BLaER1 treated with 17β-estradiol and CSF1 and Interleukin-3, amounts not matched to agents 10 nM and 100 nM (cell line): ENCODE measurements at regions not wholly inside any gene's neighbourhood (a gene's known extent, or its start where the extent isn't known, plus 50 kb on each side); places are given as distances from the start of the nearest gene placed in this dataset.

ENCODE experiments used
- H3K27ac ChIP-seq, 11 experiments: shearing (Covaris generic); formaldehyde crosslinking; 2 replicates each; pipeline ENCODE4 v1.8.1; 2022
- H3K27me3 ChIP-seq, 11 experiments: shearing (Covaris generic); formaldehyde crosslinking; 2 replicates each; pipeline ENCODE4 v1.8.1; 2022
- H3K36me3 ChIP-seq, 11 experiments: shearing (Covaris generic); formaldehyde crosslinking; 2 replicates each; pipeline ENCODE4 v1.8.1; 2022
- H3K4me1 ChIP-seq, 10 experiments: shearing (Covaris generic); formaldehyde crosslinking; 2 replicates each; pipeline ENCODE4 v1.8.1; 2022
- H3K4me2 ChIP-seq, 11 experiments: shearing (Covaris generic); formaldehyde crosslinking; 2 replicates each; pipeline ENCODE4 v1.8.1; 2022
- H3K4me3 ChIP-seq, 10 experiments: shearing (Covaris generic); formaldehyde crosslinking; 2 replicates each; pipeline ENCODE4 v1.8.1; 2022
- H3K9ac ChIP-seq, 11 experiments: shearing (Covaris generic); formaldehyde crosslinking; 2 replicates each; pipeline ENCODE4 v1.8.1; 2022
- H3K9me3 ChIP-seq, 11 experiments: shearing (Covaris generic); formaldehyde crosslinking; replicated peaks in 1 of 11; 2 replicates each; pipeline ENCODE4 v1.8.1; 2022
- H4K20me1 ChIP-seq, 11 experiments: shearing (Covaris generic); formaldehyde crosslinking; 2 replicates each; pipeline ENCODE4 v1.8.1; 2022
- Cebpa-rat ChIP-seq, 11 experiments: shearing (Covaris generic); IDR thresholded peaks; 2 replicates each; pipeline ENCODE4 v1.8.1; 2022

GRCh38 chr18:40450751-40451150 is 1504.3 kb upstream of the PIK3C3 start:
- H3K27ac ChIP-seq: no peak overlapping the region
- no peak for TF ChIP-seq Cebpa-rat (IDR thresholded peaks at IDR 0.05)
- no peak overlapping the region for H3K4me2 ChIP-seq
- H3K9me3 ChIP-seq: no peaks in the 10 kb centered on the region
- no peaks in the 10 kb centered on the region for H3K27me3 ChIP-seq
- H3K9ac ChIP-seq: no peak overlapping the region
- no peak overlapping the region for H3K4me3 ChIP-seq
- H3K36me3 ChIP-seq: no peaks in the 10 kb centered on the region
- H4K20me1 ChIP-seq: no peaks in the 10 kb centered on the region
- no peaks in the 10 kb centered on the region for H3K4me1 ChIP-seq

DNA sequence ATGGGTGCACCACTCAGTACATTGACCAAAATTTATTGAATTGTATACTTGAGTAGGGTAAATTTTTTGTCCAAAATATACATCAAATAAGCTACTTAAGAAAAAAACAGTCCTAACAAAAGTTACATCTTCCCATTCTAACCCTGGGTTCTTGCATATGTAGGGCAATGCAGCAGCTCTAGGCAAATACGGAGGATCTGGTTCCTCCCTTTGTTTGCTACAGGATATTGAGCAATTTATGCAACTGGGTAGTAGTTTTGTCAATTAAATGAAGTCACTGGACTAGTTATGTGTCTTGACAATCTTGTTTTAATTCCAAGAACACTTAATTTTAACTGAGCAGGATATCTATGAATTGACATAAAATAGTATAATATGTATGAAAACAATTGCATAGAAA is 1507.2 kb upstream of the PIK3C3 start:
- no peaks in the 10 kb centered on the region for H3K36me3 ChIP-seq
- no peak overlapping the region for H3K9ac ChIP-seq
- no peaks in the 10 kb centered on the region for H3K27me3 ChIP-seq

DNA sequence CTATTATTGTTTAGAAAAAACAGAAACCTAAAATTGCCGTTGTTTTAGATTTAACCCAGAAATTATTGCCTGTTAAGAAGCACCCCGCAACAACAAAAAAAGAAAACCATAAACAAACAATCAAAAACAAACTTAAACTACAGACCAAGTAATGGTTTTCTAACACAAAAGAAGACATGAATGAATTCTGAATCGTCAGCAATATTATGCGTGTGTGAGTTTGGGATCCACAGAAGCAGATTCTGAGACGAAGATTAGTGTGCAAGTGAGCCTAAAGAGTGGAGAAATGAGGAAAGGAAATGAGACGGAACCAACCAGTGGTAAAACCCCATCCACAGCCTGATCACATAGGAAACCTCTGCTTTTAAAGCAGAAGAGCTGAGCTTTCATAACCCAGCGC is 1514.9 kb upstream of the PIK3C3 start:
- no peak for TF ChIP-seq Cebpa-rat (IDR thresholded peaks at IDR 0.05)
- no peak overlapping the region for H3K27ac ChIP-seq
- H3K4me1 ChIP-seq: no peaks in the 10 kb centered on the region
- H3K36me3 ChIP-seq: no peaks in the 10 kb centered on the region
- H3K9me3 ChIP-seq: no peaks in the 10 kb centered on the region
- no peaks in the 10 kb centered on the region for H4K20me1 ChIP-seq
- no peaks in the 10 kb centered on the region for H3K27me3 ChIP-seq
- H3K4me3 ChIP-seq: no peak overlapping the region
- no peak overlapping the region for H3K9ac ChIP-seq
- no peak overlapping the region for H3K4me2 ChIP-seq

More for the DNA sequence above, 1507.2 kb upstream of the PIK3C3 start:
- Histone ChIP-seq H3K9me3 (no peaks in the 10 kb centered on the region), H3K4me3 (no peak overlapping the region), H3K27ac (no peak overlapping the region), H3K4me1 (no peaks in the 10 kb centered on the region), H4K20me1 (no peaks in the 10 kb centered on the region), H3K4me2 (no peak overlapping the region)
- no peak for TF ChIP-seq Cebpa-rat (IDR thresholded peaks at IDR 0.05)

GRCh38 chr18:40437517-40437916 is 1517.5 kb upstream of the PIK3C3 start:
- no peak overlapping the region for H3K27ac ChIP-seq
- H3K4me1 ChIP-seq: no peaks in the 10 kb centered on the region
- TF ChIP-seq Cebpa-rat (IDR thresholded peaks at IDR 0.05): no peak
- H3K9ac ChIP-seq: no peak overlapping the region
- H3K4me2 ChIP-seq: no peak overlapping the region
- no peaks in the 10 kb centered on the region for H3K9me3 ChIP-seq
- H3K27me3 ChIP-seq: no peaks in the 10 kb centered on the region
- no peak overlapping the region for H3K4me3 ChIP-seq
- no peaks in the 10 kb centered on the region for H4K20me1 ChIP-seq
- no peaks in the 10 kb centered on the region for H3K36me3 ChIP-seq

- no peaks in the 10 kb centered on the region for H3K4me1 ChIP-seq
- no peak overlapping the region for H3K9ac ChIP-seq
- no peaks in the 10 kb centered on the region for H3K9me3 ChIP-seq
- no peaks in the 10 kb centered on the region for H3K36me3 ChIP-seq
- no peak for TF ChIP-seq Cebpa-rat (IDR thresholded peaks at IDR 0.05)
- no peak overlapping the region for H3K4me3 ChIP-seq
- no peak overlapping the region for H3K27ac ChIP-seq
- H4K20me1 ChIP-seq: no peaks in the 10 kb centered on the region
- no peaks in the 10 kb centered on the region for H3K27me3 ChIP-seq
- H3K4me2 ChIP-seq: no peak overlapping the region
These were observed 1523.7 kb upstream of the PIK3C3 start for GRCh38 chr18:40431071-40431985.

DNA sequence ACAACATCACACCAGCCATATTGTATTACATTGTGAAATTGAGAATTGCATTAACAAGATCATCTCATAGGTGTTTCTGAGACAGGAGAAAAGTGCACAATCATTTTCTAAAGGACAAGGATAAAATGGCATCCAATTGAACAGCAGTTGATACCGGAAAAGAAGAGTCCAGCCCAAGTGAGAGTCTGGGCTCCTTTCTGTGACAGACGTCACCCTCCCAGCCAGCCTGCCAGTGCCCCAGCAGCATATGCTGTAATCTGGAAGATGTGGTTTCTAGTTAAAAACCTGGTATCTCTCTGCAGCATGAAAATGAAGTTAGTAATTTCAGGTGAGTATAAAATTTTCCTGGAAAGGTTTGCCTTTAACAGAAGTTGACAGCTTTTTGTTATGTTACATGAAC is 1531.7 kb upstream of the PIK3C3 start:
- H3K4me3 ChIP-seq: no peak overlapping the region
- H3K27me3 ChIP-seq: no peaks in the 10 kb centered on the region
- TF ChIP-seq Cebpa-rat (IDR thresholded peaks at IDR 0.05): no peak
- no peaks in the 10 kb centered on the region for H4K20me1 ChIP-seq
- H3K27ac ChIP-seq: no peak overlapping the region
- H3K4me1 ChIP-seq: no peaks in the 10 kb centered on the region
- H3K9me3 ChIP-seq: no peaks in the 10 kb centered on the region
- no peak overlapping the region for H3K9ac ChIP-seq
- no peak overlapping the region for H3K4me2 ChIP-seq
- no peaks in the 10 kb centered on the region for H3K36me3 ChIP-seq

GRCh38 chr18:40420675-40421074 is 1534.4 kb upstream of the PIK3C3 start:
- Histone ChIP-seq H3K4me2 (no peak overlapping the region), H3K27ac (no peak overlapping the region), H3K36me3 (no peaks in the 10 kb centered on the region), H3K4me3 (no peak overlapping the region), H3K4me1 (no peaks in the 10 kb centered on the region), H3K9ac (no peak overlapping the region), H3K27me3 (no peaks in the 10 kb centered on the region), H3K9me3 (no peaks in the 10 kb centered on the region), H4K20me1 (no peaks in the 10 kb centered on the region)
- no peak for TF ChIP-seq Cebpa-rat (IDR thresholded peaks at IDR 0.05)

DNA sequence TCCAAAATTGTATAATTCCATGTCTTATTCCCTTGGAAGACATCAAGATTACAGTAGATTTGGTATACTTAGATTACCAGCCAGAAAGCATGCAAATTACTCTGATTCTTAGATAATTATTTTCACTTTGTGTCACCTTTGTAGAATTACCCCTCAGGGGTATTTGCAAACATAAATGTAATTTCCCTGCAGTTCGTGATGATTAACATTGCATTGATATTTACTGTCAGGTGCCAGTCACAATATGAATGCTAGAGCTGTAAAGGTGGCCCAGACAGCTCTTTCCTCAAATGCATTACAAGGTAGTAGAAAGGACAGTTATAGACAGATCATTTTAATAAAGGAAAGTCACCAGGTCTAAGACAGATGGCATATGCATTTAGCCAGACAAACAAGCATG is 1537.5 kb upstream of the PIK3C3 start:
- H3K4me2 ChIP-seq: no peak overlapping the region
- H3K4me1 ChIP-seq: peaks cover 0 to 11% (median 6%) of the 10 kb centered on the region in 10 experiments; a peak in 11 of 20 replicates
- H3K36me3 ChIP-seq: no peaks in the 10 kb centered on the region
- TF ChIP-seq Cebpa-rat (IDR thresholded peaks at IDR 0.05): no peak
- no peaks in the 10 kb centered on the region for H3K9me3 ChIP-seq
- no peak overlapping the region for H3K27ac ChIP-seq
- no peak overlapping the region for H3K9ac ChIP-seq
- H3K4me3 ChIP-seq: no peak overlapping the region
- H3K27me3 ChIP-seq: no peaks in the 10 kb centered on the region
- H4K20me1 ChIP-seq: no peaks in the 10 kb centered on the region

DNA sequence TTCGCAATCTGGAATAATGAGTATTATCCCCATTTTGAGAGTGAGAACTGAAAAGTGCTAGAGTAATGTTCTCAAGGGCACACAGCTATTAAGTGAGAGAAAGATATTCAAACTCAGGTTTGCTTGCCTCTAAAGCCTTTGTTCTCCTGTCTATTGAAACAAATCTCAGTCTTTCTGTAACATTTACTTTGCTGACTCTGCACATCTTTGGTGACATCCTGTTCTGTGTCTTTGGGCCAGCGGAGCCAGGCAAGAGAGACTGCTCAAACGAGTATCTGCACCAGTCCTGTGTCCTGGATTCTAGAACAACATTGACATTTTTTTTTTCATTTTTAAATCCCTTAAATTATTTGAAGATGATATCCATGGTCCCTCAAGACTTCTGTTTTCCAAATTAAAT is 1539.2 kb upstream of the PIK3C3 start:
- Histone ChIP-seq H3K9me3 (no peaks in the 10 kb centered on the region), H3K27me3 (no peaks in the 10 kb centered on the region), H3K4me3 (no peak overlapping the region), H4K20me1 (no peaks in the 10 kb centered on the region), H3K9ac (no peak overlapping the region), H3K4me2 (no peak overlapping the region), H3K36me3 (no peaks in the 10 kb centered on the region), H3K4me1 (peaks cover 0 to 11% (median 6%) of the 10 kb centered on the region in 10 experiments; a peak in 11 of 20 replicates), H3K27ac (no peak overlapping the region)
- TF ChIP-seq Cebpa-rat (IDR thresholded peaks at IDR 0.05): no peak

- TF ChIP-seq Cebpa-rat (IDR thresholded peaks at IDR 0.05): peak in 1 of 11 experiments; percentile 24; a peak in 1 of 22 replicates
- no peak overlapping the region for H3K27ac ChIP-seq
- H3K4me1 ChIP-seq: peaks cover 0 to 11% (median 6%) of the 10 kb centered on the region in 10 experiments; a peak in 11 of 20 replicates
- no peaks in the 10 kb centered on the region for H3K27me3 ChIP-seq
- peak overlapping the region in 1 of 11 experiments; percentile 12; a peak in 1 of 22 replicates for H3K4me2 ChIP-seq
- H3K9me3 ChIP-seq: no peaks in the 10 kb centered on the region
- no peaks in the 10 kb centered on the region for H3K36me3 ChIP-seq
- no peaks in the 10 kb centered on the region for H4K20me1 ChIP-seq
- no peak overlapping the region for H3K4me3 ChIP-seq
- no peak overlapping the region for H3K9ac ChIP-seq
These were observed 1539.8 kb upstream of the PIK3C3 start for GRCh38 chr18:40415176-40415791.
